ENCODE measurements at regions not wholly inside any gene's neighbourhood (a gene's known extent, or its start where the extent isn't known, plus 50 kb on each side); places are given as distances from the start of the nearest gene placed in this dataset.

- Histone ChIP-seq H3K4me1 (ENCODE audit: control insufficient read depth, insufficient read depth, low read length, poor library complexity, severe bottlenecking) (no peaks in the 10 kb centered on the region), H3K36me3 (ENCODE audit: control insufficient read depth, insufficient read depth, low read length) (no peaks in the 10 kb centered on the region), H3K27ac (ENCODE audit: low read depth, low read length, severe bottlenecking) (peak overlapping the region; percentile 84), H3K4me3 (ENCODE audit: extremely low read depth, insufficient read depth, low read length, poor library complexity, severe bottlenecking) (no peak overlapping the region), H3K9me3 (ENCODE audit: control insufficient read depth, low read length) (no peaks in the 10 kb centered on the region)
- no CpG with 5 or more reads among the region's 1 CpG for WGBS, 2 experiments (ENCODE audit: insufficient coverage in 2 of 2)
Observed at GRCh38 chr14:86575141-86575540, 1045.2 kb downstream of the FLRT2 start.

- no peaks in the 10 kb centered on the region for H3K9me3 ChIP-seq (ENCODE audit: control insufficient read depth, low read length)
- H3K4me1 ChIP-seq (ENCODE audit: control insufficient read depth, insufficient read depth, low read length, poor library complexity, severe bottlenecking) = no peaks in the 10 kb centered on the region
- no peaks in the 10 kb centered on the region for H3K36me3 ChIP-seq (ENCODE audit: control insufficient read depth, insufficient read depth, low read length)
- peak overlapping the region; percentile 84 for H3K27ac ChIP-seq (ENCODE audit: low read depth, low read length, severe bottlenecking)
- no CpG with 5 or more reads among the region's 1 CpG for WGBS, 2 experiments (ENCODE audit: insufficient coverage in 2 of 2)
- no peak overlapping the region for H3K4me3 ChIP-seq (ENCODE audit: extremely low read depth, insufficient read depth, low read length, poor library complexity, severe bottlenecking)
Observed at GRCh38 chr14:86574778-86575129, 1044.8 kb downstream of the FLRT2 start.

- 83 to 91% methylated on average over 7 to 8 of the region's 10 CpGs for WGBS, 2 experiments (ENCODE audit: insufficient coverage in 2 of 2)
- Histone ChIP-seq H3K4me1 (ENCODE audit: control insufficient read depth, insufficient read depth, low read length, poor library complexity, severe bottlenecking) (no peaks in the 10 kb centered on the region), H3K27ac (ENCODE audit: low read depth, low read length, severe bottlenecking) (peak overlapping the region; percentile 84), H3K4me3 (ENCODE audit: extremely low read depth, insufficient read depth, low read length, poor library complexity, severe bottlenecking) (no peak overlapping the region), H3K9me3 (ENCODE audit: control insufficient read depth, low read length) (no peaks in the 10 kb centered on the region), H3K36me3 (ENCODE audit: control insufficient read depth, insufficient read depth, low read length) (no peaks in the 10 kb centered on the region)
Observed at GRCh38 chr14:86574051-86574777, 1044.3 kb downstream of the FLRT2 start.

- no peaks in the 10 kb centered on the region for H3K4me1 ChIP-seq (ENCODE audit: control insufficient read depth, insufficient read depth, low read length, poor library complexity, severe bottlenecking)
- no peak overlapping the region for H3K27ac ChIP-seq (ENCODE audit: low read depth, low read length, severe bottlenecking)
- H3K9me3 ChIP-seq (ENCODE audit: control insufficient read depth, low read length) = no peaks in the 10 kb centered on the region
- H3K36me3 ChIP-seq (ENCODE audit: control insufficient read depth, insufficient read depth, low read length) = no peaks in the 10 kb centered on the region
- H3K4me3 ChIP-seq (ENCODE audit: extremely low read depth, insufficient read depth, low read length, poor library complexity, severe bottlenecking) = no peak overlapping the region
Observed at GRCh38 chr14:86570371-86570770, 1040.4 kb downstream of the FLRT2 start.

GRCh38 chr14:86543521-86543920 is 1013.6 kb downstream of the FLRT2 start:
- H3K4me1 ChIP-seq (ENCODE audit: control insufficient read depth, insufficient read depth, low read length, poor library complexity, severe bottlenecking) = no peaks in the 10 kb centered on the region
- no peak overlapping the region for H3K4me3 ChIP-seq (ENCODE audit: extremely low read depth, insufficient read depth, low read length, poor library complexity, severe bottlenecking)
- H3K9me3 ChIP-seq (ENCODE audit: control insufficient read depth, low read length) = no peaks in the 10 kb centered on the region

GRCh38 chr14:86541972-86542371 is 1012.0 kb downstream of the FLRT2 start:
- Histone ChIP-seq H3K9me3 (ENCODE audit: control insufficient read depth, low read length) (no peaks in the 10 kb centered on the region), H3K27ac (ENCODE audit: low read depth, low read length, severe bottlenecking) (no peak overlapping the region), H3K36me3 (ENCODE audit: control insufficient read depth, insufficient read depth, low read length) (no peaks in the 10 kb centered on the region), H3K4me3 (ENCODE audit: extremely low read depth, insufficient read depth, low read length, poor library complexity, severe bottlenecking) (no peak overlapping the region), H3K4me1 (ENCODE audit: control insufficient read depth, insufficient read depth, low read length, poor library complexity, severe bottlenecking) (no peaks in the 10 kb centered on the region)
- WGBS, 2 experiments (ENCODE audit: insufficient coverage in 2 of 2) = 75 to 88% methylated on average over 3 to 4 of the region's 4 CpGs

More at GRCh38 chr14:86543521-86543920, 1013.6 kb downstream of the FLRT2 start:
- Histone ChIP-seq H3K36me3 (ENCODE audit: control insufficient read depth, insufficient read depth, low read length) (no peaks in the 10 kb centered on the region), H3K27ac (ENCODE audit: low read depth, low read length, severe bottlenecking) (no peak overlapping the region)

GRCh38 chr14:86540636-86541247 is 1010.8 kb downstream of the FLRT2 start:
- Histone ChIP-seq H3K9me3 (ENCODE audit: control insufficient read depth, low read length) (no peaks in the 10 kb centered on the region), H3K27ac (ENCODE audit: low read depth, low read length, severe bottlenecking) (no peak overlapping the region), H3K4me3 (ENCODE audit: extremely low read depth, insufficient read depth, low read length, poor library complexity, severe bottlenecking) (no peak overlapping the region), H3K36me3 (ENCODE audit: control insufficient read depth, insufficient read depth, low read length) (no peaks in the 10 kb centered on the region), H3K4me1 (ENCODE audit: control insufficient read depth, insufficient read depth, low read length, poor library complexity, severe bottlenecking) (no peaks in the 10 kb centered on the region)
- WGBS, 2 experiments (ENCODE audit: insufficient coverage in 2 of 2) = 89 to 90% methylated on average over 2 to 4 of the region's 6 CpGs

- no peaks in the 10 kb centered on the region for H3K4me1 ChIP-seq (ENCODE audit: control insufficient read depth, insufficient read depth, low read length, poor library complexity, severe bottlenecking)
- H3K9me3 ChIP-seq (ENCODE audit: control insufficient read depth, low read length) = no peaks in the 10 kb centered on the region
- 89 to 100% methylated on average over 1 of the region's 2 CpGs for WGBS, 2 experiments (ENCODE audit: insufficient coverage in 2 of 2)
- no peak overlapping the region for H3K4me3 ChIP-seq (ENCODE audit: extremely low read depth, insufficient read depth, low read length, poor library complexity, severe bottlenecking)
- H3K36me3 ChIP-seq (ENCODE audit: control insufficient read depth, insufficient read depth, low read length) = no peaks in the 10 kb centered on the region
- no peak overlapping the region for H3K27ac ChIP-seq (ENCODE audit: low read depth, low read length, severe bottlenecking)
Observed at GRCh38 chr14:86539361-86540070, 1009.6 kb downstream of the FLRT2 start.

- Histone ChIP-seq H3K9me3 (ENCODE audit: control insufficient read depth, low read length) (no peaks in the 10 kb centered on the region), H3K4me3 (ENCODE audit: extremely low read depth, insufficient read depth, low read length, poor library complexity, severe bottlenecking) (no peak overlapping the region), H3K27ac (ENCODE audit: low read depth, low read length, severe bottlenecking) (no peak overlapping the region), H3K4me1 (ENCODE audit: control insufficient read depth, insufficient read depth, low read length, poor library complexity, severe bottlenecking) (no peaks in the 10 kb centered on the region), H3K36me3 (ENCODE audit: control insufficient read depth, insufficient read depth, low read length) (no peaks in the 10 kb centered on the region)
- 90 to 100% methylated on average over 1 to 3 of the region's 4 CpGs for WGBS, 2 experiments (ENCODE audit: insufficient coverage in 2 of 2)
Observed at GRCh38 chr14:86533834-86534233, 1003.9 kb downstream of the FLRT2 start.

GRCh38 chr14:86532219-86532618 is 1002.3 kb downstream of the FLRT2 start:
- Histone ChIP-seq H3K27ac (ENCODE audit: low read depth, low read length, severe bottlenecking) (no peak overlapping the region), H3K4me3 (ENCODE audit: extremely low read depth, insufficient read depth, low read length, poor library complexity, severe bottlenecking) (no peak overlapping the region)

GRCh38 chr14:86530457-86530856 is 1000.5 kb downstream of the FLRT2 start:
- H3K36me3 ChIP-seq (ENCODE audit: control insufficient read depth, insufficient read depth, low read length) = no peaks in the 10 kb centered on the region
- no peak overlapping the region for H3K4me3 ChIP-seq (ENCODE audit: extremely low read depth, insufficient read depth, low read length, poor library complexity, severe bottlenecking)
- no peaks in the 10 kb centered on the region for H3K4me1 ChIP-seq (ENCODE audit: control insufficient read depth, insufficient read depth, low read length, poor library complexity, severe bottlenecking)
- H3K27ac ChIP-seq (ENCODE audit: low read depth, low read length, severe bottlenecking) = no peak overlapping the region
- WGBS, 2 experiments (ENCODE audit: insufficient coverage in 2 of 2) = no CpG with 5 or more reads among the region's 4 CpGs
- no peaks in the 10 kb centered on the region for H3K9me3 ChIP-seq (ENCODE audit: control insufficient read depth, low read length)

More at GRCh38 chr14:86532219-86532618, 1002.3 kb downstream of the FLRT2 start:
- H3K4me1 ChIP-seq (ENCODE audit: control insufficient read depth, insufficient read depth, low read length, poor library complexity, severe bottlenecking) = no peaks in the 10 kb centered on the region
- H3K9me3 ChIP-seq (ENCODE audit: control insufficient read depth, low read length) = no peaks in the 10 kb centered on the region
- H3K36me3 ChIP-seq (ENCODE audit: control insufficient read depth, insufficient read depth, low read length) = no peaks in the 10 kb centered on the region
